ENCODE measurements at regions not wholly inside any gene's neighbourhood (a gene's known extent, or its start where the extent isn't known, plus 50 kb on each side); places are given as distances from the start of the nearest gene placed in this dataset.

GRCh38 chr20:52779125-52779524, 193.0 kb upstream of the TSHZ2 start:
- no peak for DNase-seq (ENCODE audit: low spot score)

GRCh38 chr20:52777171-52777570, 195.0 kb upstream of the TSHZ2 start:
- no peak for DNase-seq (ENCODE audit: low spot score)

GRCh38 chr20:52775786-52776185, 196.4 kb upstream of the TSHZ2 start:
- no peak for DNase-seq (ENCODE audit: low spot score)

GRCh38 chr20:52768694-52769093, 203.5 kb upstream of the TSHZ2 start:
- no peak for DNase-seq (ENCODE audit: low spot score)

GRCh38 chr20:52766645-52767435, 205.3 kb upstream of the TSHZ2 start:
- no peak for DNase-seq (ENCODE audit: low spot score)

GRCh38 chr20:52763321-52763853, 208.8 kb upstream of the TSHZ2 start:
- DNase-seq (ENCODE audit: low spot score) = no peak

GRCh38 chr20:52761867-52762266, 210.3 kb upstream of the TSHZ2 start:
- DNase-seq (ENCODE audit: low spot score) = no peak

- no peak for DNase-seq (ENCODE audit: low spot score)
Measured at GRCh38 chr20:52760791-52761190, 211.4 kb upstream of the TSHZ2 start.

- no peak for DNase-seq (ENCODE audit: low spot score)
Measured at GRCh38 chr20:52757411-52757810, 214.7 kb upstream of the TSHZ2 start.

- DNase-seq (ENCODE audit: low spot score) = no peak
Measured at GRCh38 chr20:52755744-52756143, 216.4 kb upstream of the TSHZ2 start.

GRCh38 chr20:52754366-52754765, 217.8 kb upstream of the TSHZ2 start:
- DNase-seq (ENCODE audit: low spot score) = no peak

GRCh38 chr20:52752023-52752422, 220.1 kb upstream of the TSHZ2 start:
- no peak for DNase-seq (ENCODE audit: low spot score)

- no peak for DNase-seq (ENCODE audit: low spot score)
Measured at GRCh38 chr20:52751571-52751970, 220.6 kb upstream of the TSHZ2 start.

GRCh38 chr20:52749938-52750337, 222.2 kb upstream of the TSHZ2 start:
- no peak for DNase-seq (ENCODE audit: low spot score)

- no peak for DNase-seq (ENCODE audit: low spot score)
Measured at GRCh38 chr20:52748990-52749389, 223.2 kb upstream of the TSHZ2 start.

- no peak for DNase-seq (ENCODE audit: low spot score)
Measured at GRCh38 chr20:52748285-52748932, 223.7 kb upstream of the TSHZ2 start.

GRCh38 chr20:52747845-52748284, 224.3 kb upstream of the TSHZ2 start:
- peak; percentile 52 for DNase-seq (ENCODE audit: low spot score)

GRCh38 chr20:52746770-52747169, 225.4 kb upstream of the TSHZ2 start:
- no peak for DNase-seq (ENCODE audit: low spot score)

GRCh38 chr20:52746190-52746589, 226.0 kb upstream of the TSHZ2 start:
- peak; percentile 49 for DNase-seq (ENCODE audit: low spot score)

GRCh38 chr20:52744441-52744840, 227.7 kb upstream of the TSHZ2 start:
- DNase-seq (ENCODE audit: low spot score) = no peak

GRCh38 chr20:52738081-52738480, 234.1 kb upstream of the TSHZ2 start:
- no peak for DNase-seq (ENCODE audit: low spot score)

- DNase-seq (ENCODE audit: low spot score) = no peak
Measured at GRCh38 chr20:52736507-52736906, 235.7 kb upstream of the TSHZ2 start.

- no peak for DNase-seq (ENCODE audit: low spot score)
Measured at GRCh38 chr20:52731093-52731492, 241.1 kb upstream of the TSHZ2 start.

Data from ecto neural progenitor cell (in vitro differentiated cells).